RCC 7860 (cell line): ENCODE measurements at regions not wholly inside any gene's neighbourhood (a gene's known extent, or its start where the extent isn't known, plus 50 kb on each side); places are given as distances from the start of the nearest gene placed in this dataset.

Source experiments
- DNase-seq: peaks from one replicate; pipeline ENCODE4 v3.0.0-alpha.2; 2015; ENCODE audit warnings: low spot score
- FAIRE-seq: peaks from 2 replicates; lab custom pipeline; 2012; peaks lifted over from hg19 to GRCh38; lab: Jason Lieb, UNC

DNA sequence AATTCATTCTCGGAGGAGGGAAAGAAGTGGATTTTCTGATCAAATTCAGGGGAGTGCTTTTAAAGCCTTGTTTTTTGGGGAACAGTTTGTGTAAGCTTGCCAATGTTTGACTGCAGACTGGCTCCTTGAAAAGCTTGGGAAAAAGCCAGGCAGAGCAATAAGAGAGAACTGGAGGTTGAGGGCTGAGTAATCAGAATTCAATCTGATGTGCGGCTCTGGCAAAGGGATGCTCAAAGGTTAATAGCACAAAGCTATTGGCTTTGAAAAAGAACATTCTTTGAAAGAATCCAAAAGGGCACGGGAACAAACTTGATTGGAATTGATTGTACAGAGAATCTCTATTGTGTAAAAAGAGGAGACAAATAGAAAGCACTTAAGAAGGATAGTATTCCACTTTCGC, 279.3 kb downstream of the YTHDC2 start:
- DNase-seq (no peak), FAIRE-seq (no peak)

DNA sequence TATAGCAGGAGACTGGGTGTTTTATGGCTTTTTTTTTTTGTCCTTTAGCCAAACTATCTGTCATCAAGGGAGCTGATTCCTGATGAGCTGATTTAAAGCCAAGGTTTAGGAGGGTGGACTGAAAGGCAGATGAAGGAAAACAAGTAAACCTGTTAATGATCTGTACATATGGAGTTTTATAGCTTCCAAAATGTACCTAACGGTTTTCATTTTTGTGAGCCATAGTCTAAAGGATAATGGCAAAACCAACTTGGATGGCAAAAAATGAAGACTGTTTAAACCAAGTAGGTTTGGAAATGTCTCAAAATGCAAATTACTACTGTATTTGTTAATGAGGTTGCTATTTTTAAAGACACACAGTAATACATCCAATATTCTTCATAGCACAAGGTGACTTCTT, 281.5 kb downstream of the YTHDC2 start:
- no peak for FAIRE-seq
- no peak for DNase-seq

DNA sequence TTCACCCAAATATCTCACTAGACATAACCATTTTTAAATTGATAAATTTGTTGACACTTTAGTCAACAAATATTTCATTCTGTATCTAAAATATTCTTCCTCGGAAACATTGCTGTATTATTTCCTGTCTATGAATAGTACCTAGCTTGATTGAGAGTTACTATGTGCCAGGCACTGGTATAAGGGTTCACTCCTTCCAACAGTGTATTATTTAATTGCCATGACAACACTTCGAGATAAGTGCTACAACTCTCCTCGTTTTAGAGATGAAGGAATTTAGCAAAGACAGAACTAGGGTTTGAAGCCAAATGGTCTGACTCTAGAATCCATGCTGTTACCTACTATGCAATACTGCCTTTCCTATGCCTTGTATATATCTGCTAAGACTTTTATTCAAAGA, 287.2 kb downstream of the YTHDC2 start:
- FAIRE-seq, result no peak
- no peak for DNase-seq

DNA sequence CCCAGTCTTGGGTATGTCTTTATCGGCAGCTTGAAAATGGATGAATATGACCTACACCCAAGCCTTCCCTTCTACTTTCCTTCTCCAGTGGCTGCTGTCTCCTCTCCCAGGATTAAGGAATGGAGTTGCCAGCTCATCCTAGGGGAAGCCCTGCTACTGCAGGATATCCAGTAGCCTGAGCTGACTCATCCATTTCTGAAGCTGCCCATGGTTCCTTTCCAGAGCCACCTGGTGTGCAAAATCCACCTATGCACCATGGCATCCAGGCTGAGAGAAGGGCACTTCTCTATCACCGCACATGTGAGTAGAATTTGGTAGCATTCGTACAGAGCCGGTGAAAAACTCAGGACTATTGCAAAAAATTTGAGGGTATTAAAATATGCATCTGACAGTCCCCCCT, 290.8 kb downstream of the YTHDC2 start:
- DNase-seq (no peak), FAIRE-seq (no peak)

DNA sequence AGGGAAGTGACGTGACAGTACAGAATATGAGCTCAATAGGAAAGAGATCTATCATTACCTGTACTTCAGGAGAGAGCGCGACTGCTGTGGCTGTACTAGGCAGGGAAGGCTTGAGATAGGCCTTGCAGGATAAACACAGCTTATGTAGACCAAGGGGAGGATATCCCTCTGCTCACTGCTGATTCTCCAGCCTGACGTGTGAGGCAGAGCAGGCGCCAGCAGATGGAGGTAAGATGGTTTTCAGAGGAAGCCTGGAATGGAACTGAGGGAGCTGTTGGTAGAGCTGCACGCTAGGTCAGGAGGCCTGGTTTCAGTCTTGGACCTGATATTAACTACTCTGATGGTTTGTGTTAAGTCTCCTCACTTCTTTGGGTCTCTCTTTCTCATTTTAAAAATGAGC, 291.4 kb downstream of the YTHDC2 start:
- DNase-seq, result no peak
- FAIRE-seq, result no peak

DNA sequence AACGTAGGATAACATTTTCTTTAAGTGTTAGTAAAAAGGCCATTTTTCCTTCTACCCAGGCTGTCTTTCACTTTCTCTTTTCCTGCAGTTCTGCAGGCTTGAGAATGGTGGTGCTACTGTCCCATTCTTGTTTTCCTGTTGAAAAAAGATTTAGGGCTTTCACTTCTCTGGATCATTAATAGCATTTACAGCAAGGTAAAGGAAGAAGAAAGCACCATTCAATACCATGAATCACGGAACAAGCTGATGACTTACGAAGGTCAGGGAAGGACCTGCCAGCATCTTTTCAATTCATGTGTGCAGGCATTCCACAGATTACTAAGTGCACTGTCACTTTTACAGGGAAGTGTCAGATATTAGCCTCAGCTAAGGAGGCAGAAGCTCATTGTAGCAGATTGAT, 292.8 kb downstream of the YTHDC2 start:
- no peak for DNase-seq
- FAIRE-seq, result no peak

DNA sequence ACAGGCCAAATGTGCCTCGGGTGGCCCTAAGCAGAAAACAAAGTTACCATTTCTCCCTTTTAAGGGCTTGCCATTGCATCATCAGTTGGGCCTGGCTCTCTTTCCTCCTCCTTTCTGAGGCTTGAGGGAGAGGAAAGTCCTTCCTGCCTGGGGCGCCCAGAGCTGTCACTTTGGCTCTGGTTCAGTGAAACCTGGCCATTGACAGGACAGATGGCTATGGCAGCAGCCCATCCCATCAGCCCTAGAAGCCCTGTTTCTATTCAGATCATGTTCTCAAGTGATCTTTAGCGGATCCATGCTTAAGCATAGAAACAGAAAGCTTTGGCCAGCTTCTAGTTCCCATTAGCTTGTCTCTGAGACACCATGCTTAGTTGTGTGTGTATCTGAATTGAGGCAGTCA, 293.4 kb downstream of the YTHDC2 start:
- FAIRE-seq (no peak), DNase-seq (no peak)

DNA sequence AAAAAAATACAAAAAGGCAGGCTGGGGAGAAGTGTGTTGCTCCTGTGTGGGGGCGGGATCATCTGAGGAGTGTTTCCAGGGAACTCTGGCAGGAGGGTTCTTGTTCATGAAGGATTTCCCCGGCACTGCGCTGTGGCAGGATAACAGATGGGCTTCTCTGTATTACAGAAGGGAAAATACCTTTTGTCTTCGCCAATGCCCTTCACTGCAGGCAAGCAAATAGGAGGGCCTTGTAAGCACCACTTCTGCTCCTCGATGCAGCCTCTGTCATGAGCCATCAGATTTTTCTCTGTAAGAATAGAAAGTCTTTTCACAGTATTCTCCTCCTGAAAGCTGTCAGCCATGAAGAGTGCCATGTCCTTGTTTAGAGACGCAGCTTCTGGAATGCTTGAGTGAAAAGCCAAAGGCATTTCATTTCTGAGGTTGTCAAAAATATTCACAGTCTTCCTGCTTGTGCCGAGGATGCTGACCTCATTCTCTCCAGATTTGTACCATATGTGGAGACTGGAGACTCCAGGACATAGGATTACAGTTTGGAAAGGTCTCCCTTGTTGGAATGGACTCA, 294.0 kb downstream of the YTHDC2 start:
- DNase-seq, result no peak
- FAIRE-seq, result no peak

DNA sequence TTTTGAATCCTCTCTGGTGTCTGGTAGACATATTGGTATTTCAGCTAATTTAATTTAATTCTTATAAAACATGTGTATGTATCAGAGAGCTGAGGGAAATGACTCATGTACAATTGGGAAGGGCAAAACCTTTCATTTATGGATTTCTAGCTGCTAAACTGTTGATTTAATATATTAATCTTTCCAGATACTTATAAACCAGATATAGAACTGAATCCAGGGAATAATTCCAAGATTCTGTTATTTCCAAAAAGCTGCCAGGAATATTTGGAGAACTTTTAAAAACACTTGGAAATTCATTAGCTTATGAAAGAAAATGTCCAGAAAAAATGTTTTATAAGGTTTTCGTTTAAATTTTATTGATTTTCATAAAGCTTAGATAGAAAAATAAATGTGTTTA, 295.5 kb downstream of the YTHDC2 start:
- no peak for FAIRE-seq

DNA sequence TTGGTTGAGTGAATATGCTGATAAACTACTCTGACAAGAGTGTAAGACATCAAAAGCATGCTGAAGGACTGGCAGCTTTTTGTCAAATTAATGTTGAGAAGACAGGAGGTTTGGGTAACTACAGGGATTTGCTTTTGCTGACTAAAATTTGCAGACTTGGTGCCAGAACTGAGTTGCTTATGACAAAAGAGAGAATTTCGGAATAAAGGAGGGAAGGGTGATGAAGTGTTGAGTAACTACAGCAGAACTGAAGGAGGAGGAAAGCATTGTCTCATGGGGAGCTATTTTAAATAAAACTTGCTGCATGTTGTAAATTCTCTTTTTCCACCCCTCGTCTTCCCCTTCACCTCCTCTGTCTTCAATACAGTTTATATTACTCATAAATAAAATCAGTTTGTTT, 296.1 kb downstream of the YTHDC2 start:
- DNase-seq, result no peak
- FAIRE-seq, result no peak

More for the DNA sequence above, 295.5 kb downstream of the YTHDC2 start:
- DNase-seq, result no peak

DNA sequence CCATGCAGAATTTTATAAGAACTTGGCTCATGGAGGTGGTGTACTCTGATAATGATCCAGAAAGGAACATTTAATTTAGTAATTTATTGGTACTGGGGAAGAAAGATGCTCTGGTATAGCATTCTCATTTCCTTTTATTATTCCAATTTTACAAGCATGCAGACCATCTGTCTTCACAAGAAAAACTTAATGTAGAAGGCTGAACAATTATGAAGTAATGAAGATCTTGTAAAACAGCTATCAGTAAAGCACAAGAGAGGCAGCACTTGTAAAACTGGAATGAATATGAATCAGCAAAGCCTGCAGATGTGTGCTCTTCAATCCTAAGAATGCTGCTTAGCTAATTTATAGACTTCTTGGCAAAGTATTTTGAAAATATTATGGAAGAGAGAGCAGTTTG, 300.0 kb downstream of the YTHDC2 start:
- no peak for DNase-seq
- FAIRE-seq, result no peak

DNA sequence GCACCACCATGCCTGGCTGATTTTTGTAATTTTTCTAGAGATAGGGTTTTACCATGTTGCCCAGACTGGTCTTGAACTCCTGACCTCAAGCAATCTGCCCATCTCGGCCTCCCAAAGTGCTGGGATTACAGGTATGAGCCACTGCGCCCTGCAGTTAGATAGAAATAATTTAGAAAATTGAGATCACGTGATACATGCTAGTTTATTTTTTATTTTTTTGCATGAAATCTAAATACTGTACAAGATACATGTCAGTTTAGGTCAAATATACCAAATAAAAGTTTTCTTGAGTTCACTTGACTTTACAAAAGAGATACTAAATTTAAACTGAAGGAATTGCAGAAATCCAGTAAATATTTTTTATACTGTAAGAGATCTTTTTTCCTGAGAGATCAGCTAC, 304.2 kb downstream of the YTHDC2 start:
- DNase-seq, result no peak
- no peak for FAIRE-seq

DNA sequence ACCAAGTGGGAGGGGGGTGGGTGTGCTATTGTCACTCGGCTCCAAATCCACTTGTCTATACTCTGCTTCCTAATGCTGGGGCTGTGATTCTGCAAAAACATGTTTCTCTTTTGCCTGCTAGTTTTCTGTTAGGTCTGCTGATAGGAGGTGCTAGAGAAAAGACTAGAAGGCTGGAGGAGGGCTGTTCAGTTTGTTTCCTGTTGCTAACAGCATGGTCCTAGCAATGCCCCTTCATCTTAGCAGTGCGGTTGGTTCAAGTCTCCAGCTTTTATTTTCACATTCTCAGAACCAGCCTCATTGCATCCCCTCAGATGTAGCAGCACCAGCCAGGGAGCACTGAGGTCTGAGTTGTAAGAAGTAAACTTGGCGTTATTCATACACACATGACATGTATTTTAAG, 310.2 kb downstream of the YTHDC2 start:
- FAIRE-seq, result no peak
- DNase-seq, result no peak

DNA sequence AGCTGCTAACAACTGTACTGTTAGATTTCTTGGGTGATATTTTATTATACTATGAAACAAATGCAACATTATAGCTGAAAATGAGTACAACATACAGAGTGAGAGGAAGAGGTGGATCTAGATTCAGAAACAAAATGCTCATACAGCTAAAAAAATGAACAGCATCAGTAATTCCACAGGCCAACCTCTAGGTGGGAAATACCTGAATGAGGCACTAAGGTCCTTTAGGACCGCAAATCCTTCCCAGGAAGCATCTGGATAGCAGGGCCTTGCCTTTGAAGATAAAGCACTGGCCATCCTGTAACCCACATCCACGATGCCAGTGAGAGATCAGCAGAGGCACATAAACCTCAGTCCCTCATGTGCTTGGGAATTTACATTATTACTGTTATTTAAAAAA, 310.8 kb downstream of the YTHDC2 start:
- FAIRE-seq (no peak), DNase-seq (no peak)

DNA sequence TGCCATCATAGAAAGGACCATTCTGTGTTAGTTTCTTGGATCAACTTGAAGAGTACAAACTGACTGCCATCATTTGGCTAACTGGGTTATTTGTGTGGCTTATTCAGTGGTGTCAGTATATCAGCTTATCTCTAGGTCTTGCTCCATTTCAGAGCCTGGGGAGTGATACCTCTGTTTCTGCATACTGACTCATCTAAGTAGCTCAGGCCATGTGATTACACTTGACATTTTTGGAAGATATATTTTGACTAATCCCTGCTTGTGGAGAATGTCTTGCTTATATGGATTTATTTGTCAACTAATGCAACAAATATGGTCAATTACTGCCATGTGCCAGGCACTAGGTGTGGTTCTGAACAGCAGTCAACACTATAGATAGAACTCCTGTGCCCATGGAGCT, 311.7 kb downstream of the YTHDC2 start:
- DNase-seq (no peak), FAIRE-seq (no peak)

DNA sequence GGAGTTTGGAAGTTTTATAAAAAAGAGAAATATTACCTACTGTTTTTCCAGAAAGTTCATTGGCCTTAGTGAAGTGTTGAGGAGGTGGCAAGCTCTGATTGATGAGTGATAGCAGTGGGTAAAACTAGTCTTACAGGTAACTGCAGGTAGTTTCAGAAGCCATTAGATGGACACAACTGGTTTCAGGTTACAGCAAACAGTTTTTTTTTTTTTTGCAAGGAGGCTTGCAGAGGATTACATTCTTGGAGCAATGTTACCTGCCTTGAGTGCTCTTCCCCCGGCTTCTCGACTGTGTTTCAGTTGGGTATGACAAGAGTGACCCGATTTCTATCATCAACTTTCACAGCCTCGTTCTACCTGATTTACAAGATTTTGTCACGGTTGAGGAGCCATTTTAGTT, 333.4 kb downstream of the YTHDC2 start:
- no peak for FAIRE-seq

DNA sequence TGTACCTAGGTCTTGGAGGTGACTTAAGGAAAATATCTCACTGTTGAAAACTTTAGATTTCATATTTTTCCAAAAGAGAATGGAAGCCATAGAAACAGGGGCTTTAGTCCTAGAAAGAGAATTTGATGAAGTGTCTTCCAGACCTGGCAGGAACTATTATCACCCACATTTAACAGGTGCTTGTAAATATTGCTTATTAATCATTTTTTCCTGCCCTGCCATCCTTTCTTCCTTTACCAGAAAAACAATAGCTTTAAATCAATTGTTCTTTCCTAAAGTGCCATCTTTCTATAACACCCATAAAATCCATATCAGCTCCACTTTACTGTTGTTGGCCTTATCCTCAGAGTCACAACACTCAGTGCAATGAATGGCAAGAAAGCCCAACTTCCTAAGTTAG, 350.9 kb downstream of the YTHDC2 start:
- FAIRE-seq, result no peak

More for the DNA sequence above, 333.4 kb downstream of the YTHDC2 start:
- DNase-seq, result no peak

DNA sequence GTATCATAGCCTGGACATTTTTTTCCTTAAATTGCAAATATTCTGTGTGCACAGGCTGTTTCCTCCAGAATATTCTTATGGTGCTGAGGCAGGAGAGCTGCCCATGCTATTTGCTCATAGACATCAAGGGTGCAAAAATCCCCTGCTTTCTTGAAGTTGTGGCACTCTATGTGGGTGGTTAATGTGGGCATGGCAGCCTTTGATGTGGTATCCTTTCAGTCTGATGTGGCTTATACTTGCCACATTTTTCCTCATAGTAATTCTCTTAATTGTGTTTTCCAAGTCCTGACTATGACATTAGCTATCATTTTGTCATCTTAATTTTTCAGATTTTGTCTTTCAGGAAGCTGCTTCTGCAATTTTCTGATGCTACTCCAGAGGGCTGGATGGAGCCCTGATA, 353.3 kb downstream of the YTHDC2 start:
- FAIRE-seq, result no peak
- DNase-seq, result no peak

More for the DNA sequence above, 350.9 kb downstream of the YTHDC2 start:
- no peak for DNase-seq

DNA sequence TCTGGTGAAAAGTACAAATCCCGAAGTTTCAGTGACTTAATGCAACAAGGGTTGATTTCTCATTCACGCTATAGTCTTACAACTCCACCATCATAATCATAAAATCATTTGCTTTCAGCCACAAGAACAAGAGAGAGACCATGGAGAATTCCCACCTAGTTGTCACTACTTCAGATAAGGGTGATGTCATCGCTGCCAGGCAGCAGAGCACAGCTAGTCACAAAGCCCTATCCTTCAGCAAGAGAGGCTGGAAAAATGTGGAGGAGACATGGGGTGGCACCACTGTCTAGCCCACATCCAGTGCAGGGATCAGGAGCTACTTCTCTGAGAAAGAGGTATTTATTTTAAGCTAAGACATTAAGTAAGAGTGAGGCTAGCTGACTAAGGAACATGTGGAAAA, 356.1 kb downstream of the YTHDC2 start:
- no peak for DNase-seq
- no peak for FAIRE-seq

DNA sequence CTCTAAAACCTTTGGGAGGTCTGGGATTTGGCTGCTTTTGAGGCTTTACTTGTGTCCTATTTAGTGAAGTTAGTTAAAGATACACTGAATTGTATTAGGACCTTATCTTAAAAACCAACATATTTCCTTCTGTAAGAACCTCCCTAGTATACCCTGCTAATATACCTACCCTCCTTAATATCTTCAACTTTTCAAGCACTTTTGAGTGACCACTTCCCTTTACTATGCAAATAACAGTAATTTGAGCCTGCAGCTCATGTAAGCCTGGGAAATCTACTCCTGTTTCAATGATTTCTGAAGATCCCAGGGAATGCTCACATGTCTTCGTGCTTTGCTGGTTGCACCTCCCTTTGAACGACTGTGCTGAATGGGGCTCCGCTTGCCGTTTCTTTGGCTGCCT, 358.5 kb downstream of the YTHDC2 start:
- FAIRE-seq (no peak), DNase-seq (no peak)

DNA sequence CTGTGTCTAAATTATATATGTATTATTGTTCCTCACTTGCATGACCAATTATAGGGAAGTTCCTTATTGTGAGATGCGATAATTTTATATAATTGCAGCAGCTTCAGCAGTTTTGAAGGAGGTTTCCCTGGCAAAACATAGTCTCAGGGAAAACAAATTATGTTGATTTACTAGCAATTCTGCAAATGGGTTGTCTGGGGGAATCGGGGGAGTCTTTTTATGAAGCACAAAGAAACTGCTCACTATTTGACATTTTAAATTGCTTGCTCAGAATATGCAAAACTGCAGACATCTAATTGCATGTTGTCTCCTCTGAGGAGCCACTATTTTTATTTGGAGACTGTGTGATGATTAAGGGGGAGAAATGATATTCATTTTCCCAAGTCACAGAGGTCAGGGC, 361.6 kb downstream of the YTHDC2 start:
- no peak for DNase-seq
- FAIRE-seq, result no peak

DNA sequence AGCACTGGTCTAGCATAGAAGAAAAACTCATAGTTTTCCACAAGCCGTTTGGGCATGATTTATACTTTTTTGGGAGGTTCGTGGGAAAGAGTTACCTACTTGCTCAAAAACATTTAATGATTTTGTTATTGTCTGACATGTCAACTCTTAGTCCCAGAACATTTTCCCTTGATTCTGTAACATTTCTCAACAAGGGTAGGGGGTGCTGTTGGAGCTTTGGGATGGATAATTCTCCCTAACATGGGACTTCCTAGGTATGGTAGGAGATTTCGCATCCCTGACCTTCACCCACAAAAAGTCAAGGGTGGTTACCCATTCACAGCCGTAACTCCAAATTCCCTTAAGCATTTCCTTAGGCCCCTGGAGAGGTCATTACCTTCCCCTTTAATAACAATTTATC, 378.0 kb downstream of the YTHDC2 start:
- DNase-seq (no peak), FAIRE-seq (no peak)

DNA sequence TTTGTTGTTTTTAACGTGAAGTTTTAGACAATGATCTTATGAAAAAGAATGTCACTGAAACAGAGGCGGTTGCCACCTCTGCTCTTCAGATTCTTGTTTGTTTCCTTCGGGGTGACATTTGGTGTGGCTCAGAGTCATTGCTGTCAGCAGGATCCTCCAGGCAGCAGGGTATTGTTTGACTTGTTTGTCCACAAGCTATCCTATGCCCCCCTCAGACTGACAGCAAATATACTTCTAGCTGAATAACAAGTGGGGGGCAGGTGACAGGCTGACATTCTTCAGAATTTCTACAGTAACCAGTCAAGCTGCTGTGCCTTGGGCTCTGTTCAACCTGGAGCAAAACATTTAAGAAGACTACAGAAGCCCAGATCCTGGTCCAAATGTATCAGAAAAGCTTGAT, 383.3 kb downstream of the YTHDC2 start:
- DNase-seq (no peak), FAIRE-seq (no peak)

DNA sequence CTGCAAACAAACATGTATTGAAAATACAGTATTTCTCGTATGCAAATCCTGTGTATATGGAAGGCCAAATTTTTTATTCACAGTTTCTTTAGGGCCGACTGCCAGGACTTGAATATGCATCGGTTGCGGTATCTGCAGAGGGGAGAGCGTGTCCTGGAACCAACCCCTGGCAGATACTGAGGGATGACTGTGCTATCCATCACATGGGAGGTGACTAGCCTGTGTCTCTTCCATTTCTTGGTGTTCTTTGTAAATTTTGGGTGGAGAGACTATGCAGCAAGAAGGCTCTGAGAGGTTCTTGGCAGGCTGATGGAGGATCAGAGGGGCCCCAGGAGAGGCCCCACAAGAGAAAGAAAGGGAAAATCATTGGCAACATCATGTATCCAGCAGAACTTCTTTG, 384.3 kb downstream of the YTHDC2 start:
- FAIRE-seq, result no peak

More for the DNA sequence above, 384.3 kb downstream of the YTHDC2 start:
- DNase-seq, result no peak
